Thoracic aorta (tissue), 2 donors: ENCODE measurements at regions not wholly inside any gene's neighbourhood (a gene's known extent, or its start where the extent isn't known, plus 50 kb on each side); places are given as distances from the start of the nearest gene placed in this dataset.

Experiments
- ATAC-seq: fragments of 150-250 bp; one replicate; pipeline ENCODE4 v1.8.0; 2017; ENCODE audit warnings: low read depth; ENCODE audit not compliant: insufficient number of reproducible peaks, low FRiP score
- DNase-seq: peaks from one replicate; pipeline ENCODE4 v3.0.0-alpha.2; 2020; ENCODE audit warnings: low spot score
- H3K27ac ChIP-seq, 2 donors: fragments of 200-600 bp; sonication (generic); 1 replicate in 1 of 2; 2 replicates in 1 of 2; pipeline ENCODE4 v1.5.1; 2016; ENCODE audit warnings: mild to moderate bottlenecking in 2 of 2, moderate library complexity in 2 of 2
- H3K27me3 ChIP-seq: fragments of 200-600 bp; sonication (generic); replicated peaks from 2 replicates; pipeline ENCODE4 v1.6.0; 2016; ENCODE audit warnings: mild to moderate bottlenecking; ENCODE audit not compliant: insufficient read depth
- H3K36me3 ChIP-seq: fragments of 200-600 bp; sonication (generic); one replicate; pipeline ENCODE4 v1.5.1; 2016
- H3K4me1 ChIP-seq, 2 donors: fragments of 200-600 bp; sonication (generic); 1 replicate in 1 of 2; 2 replicates in 1 of 2; pipeline versions ENCODE4 v1.5.1 to v1.6.0; 2016; ENCODE audit warnings: low read depth in 2 of 2, mild to moderate bottlenecking in 1 of 2; ENCODE audit not compliant: control insufficient read depth in 1 of 2
- H3K4me3 ChIP-seq: fragments of 200-600 bp; sonication (generic); 2 replicates; pipeline ENCODE4 v1.5.1; 2016; ENCODE audit warnings: mild to moderate bottlenecking
- H3K9me3 ChIP-seq: fragments of 200-600 bp; sonication (generic); 2 replicates; pipeline ENCODE4 v1.5.1; 2016
- CTCF ChIP-seq: fragments of 200-600 bp; sonication (generic); IDR thresholded peaks from one replicate; pipeline ENCODE4 v1.5.1; 2019; ENCODE audit warnings: antibody characterized with exemption

- H3K4me3 ChIP-seq: no peak overlapping the region
- peak overlapping the region; percentile 96 to 97 for H3K27ac ChIP-seq
- no peaks in the 10 kb centered on the region for H3K27me3 ChIP-seq
- peaks cover 37 to 73% of the 10 kb centered on the region in 2 donors for H3K4me1 ChIP-seq
- no peaks in the 10 kb centered on the region for H3K9me3 ChIP-seq
- DNase-seq (no peak), ATAC-seq (no peak)
- no peak for TF ChIP-seq CTCF
- no peaks in the 10 kb centered on the region for H3K36me3 ChIP-seq
These were observed 123.9 kb downstream of the ZFP36L2 start for GRCh38 chr2:43102366-43103092.

- no peak for DNase-seq
- no peaks in the 10 kb centered on the region for H3K27me3 ChIP-seq
- peaks cover 34 to 72% of the 10 kb centered on the region in 2 donors for H3K4me1 ChIP-seq
- H3K9me3 ChIP-seq: no peaks in the 10 kb centered on the region
- peak overlapping the region; percentile 96 to 97 for H3K27ac ChIP-seq
- ATAC-seq: no peak
- no peaks in the 10 kb centered on the region for H3K36me3 ChIP-seq
- TF ChIP-seq CTCF: no peak
- peak overlapping the region; percentile 76 for H3K4me3 ChIP-seq
These were observed 124.7 kb downstream of the ZFP36L2 start for GRCh38 chr2:43101751-43102150.

GRCh38 chr2:43100883-43101662, 125.3 kb downstream of the ZFP36L2 start:
- no peak for TF ChIP-seq CTCF
- peak; percentile 67 for ATAC-seq
- Histone ChIP-seq H3K27ac (peak overlapping the region; percentile 96 to 97), H3K36me3 (no peaks in the 10 kb centered on the region), H3K9me3 (no peaks in the 10 kb centered on the region), H3K27me3 (no peaks in the 10 kb centered on the region), H3K4me1 (peaks cover 31 to 65% of the 10 kb centered on the region in 2 donors), H3K4me3 (peak overlapping the region; percentile 76)
- no peak for DNase-seq

- no peak for DNase-seq
These were observed 126.0 kb downstream of the ZFP36L2 start for GRCh38 chr2:43100362-43100882.

More at GRCh38 chr2:43100362-43100882, 126.0 kb downstream of the ZFP36L2 start:
- no peaks in the 10 kb centered on the region for H3K9me3 ChIP-seq
- H3K4me1 ChIP-seq: peaks cover 26 to 58% of the 10 kb centered on the region in 2 donors
- peak; percentile 13 for ATAC-seq
- TF ChIP-seq CTCF: no peak
- no peaks in the 10 kb centered on the region for H3K27me3 ChIP-seq
- H3K36me3 ChIP-seq: no peaks in the 10 kb centered on the region
- H3K4me3 ChIP-seq: peak overlapping the region; percentile 76
- H3K27ac ChIP-seq: peak overlapping the region; percentile 96 to 97
